Mesothelial cell of epicardium (in vitro differentiated cells): ENCODE measurements at regions not wholly inside any gene's neighbourhood (a gene's known extent, or its start where the extent isn't known, plus 50 kb on each side); places are given as distances from the start of the nearest gene placed in this dataset.
A peak's percentile ranks its signal among the peaks of the same experiment; 100 is the strongest.
"Not testable (repeated sequence)": the region's sequence is repeated elsewhere in the genome, so short reads cannot be mapped to it uniquely, and the experiment has no call there.

ENCODE experiments used
- DNase-seq, 2 experiments: peaks; one replicate each; pipeline ENCODE4 v3.0.0; 2021; ENCODE audit warnings: low spot score in 2 of 2; ENCODE audit not compliant: unreplicated experiment in 2 of 2
- H3K27ac Mint-ChIP-seq: 2 replicates; pipeline ENCODE4 v1.8.0; 2021; ENCODE audit warnings: mixed read lengths
- H3K27me3 Mint-ChIP-seq: 2 replicates; pipeline ENCODE4 v1.8.0; 2021; ENCODE audit warnings: low read depth, mixed read lengths
- H3K36me3 Mint-ChIP-seq: 2 replicates; pipeline ENCODE4 v1.8.0; 2021; ENCODE audit warnings: mixed read lengths
- H3K4me1 Mint-ChIP-seq: 2 replicates; pipeline ENCODE4 v1.8.0; 2021; ENCODE audit warnings: mixed read lengths
- H3K4me3 Mint-ChIP-seq: 2 replicates; pipeline ENCODE4 v1.8.0; 2021; ENCODE audit warnings: mild to moderate bottlenecking, moderate library complexity, mixed read lengths
- H3K9me3 Mint-ChIP-seq: 2 replicates; pipeline ENCODE4 v1.8.0; 2021; ENCODE audit warnings: mixed read lengths
- TF ChIP-seq, protein P1 (sequence below): fragments of 200-600 bp; sonication (generic); IDR thresholded peaks from one replicate; pipeline ENCODE4 v1.5.0; 2021; ENCODE audit warnings: antibody characterized with exemption; ENCODE audit not compliant: unreplicated experiment

DNA sequence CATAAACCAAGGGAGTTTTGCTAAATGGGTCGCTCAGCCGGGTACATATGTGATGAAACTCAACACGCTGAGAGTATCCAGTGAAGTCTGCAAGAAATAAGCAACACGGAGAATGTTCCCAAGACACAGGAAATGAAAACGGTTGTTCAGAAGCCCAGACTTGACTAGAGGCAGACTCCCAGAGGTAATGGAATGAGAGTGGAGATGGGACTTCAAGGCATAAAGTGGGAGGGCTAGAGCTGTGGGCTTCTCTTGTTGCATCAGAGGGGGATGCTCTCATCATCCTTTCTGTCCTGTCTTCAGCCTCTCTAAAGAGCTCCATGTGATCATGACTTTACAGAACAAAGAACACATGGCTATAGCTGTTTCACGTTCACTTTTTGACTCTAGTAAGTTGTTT lies 88.3 kb downstream of the BAMBI start:
- Mint-ChIP-seq H3K36me3 (no peaks in the 10 kb centered on the region), H3K27me3 (no peaks in the 10 kb centered on the region), H3K27ac (peak overlapping the region; percentile 18)

DNA sequence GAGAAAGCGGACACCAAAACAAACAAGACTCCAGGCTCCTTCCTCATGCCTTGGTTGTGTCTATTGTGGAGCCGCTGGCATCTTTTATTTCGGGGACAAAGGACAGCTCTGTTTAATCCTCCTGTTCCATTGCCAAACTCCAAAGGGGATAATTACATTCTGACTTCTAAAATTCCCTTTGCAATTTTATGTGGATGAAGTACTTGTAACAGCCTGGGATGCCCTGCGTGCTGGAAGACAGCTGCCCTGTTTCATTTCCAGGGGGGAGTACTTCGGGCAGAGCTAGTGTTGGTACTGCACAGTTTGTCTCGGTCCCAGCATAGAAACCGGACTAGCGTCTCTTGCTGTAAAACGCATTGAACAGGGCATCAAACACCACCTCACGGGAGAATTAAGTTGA lies 90.9 kb downstream of the BAMBI start:
- no peak for DNase-seq
- Mint-ChIP-seq H3K36me3 (no peaks in the 10 kb centered on the region), H3K4me3 (no peak overlapping the region), H3K27me3 (no peaks in the 10 kb centered on the region), H3K4me1 (peaks cover 23% of the 10 kb centered on the region), H3K27ac (peak overlapping the region; percentile 56), H3K9me3 (no peaks in the 10 kb centered on the region)
- TF ChIP-seq, protein P1, sequence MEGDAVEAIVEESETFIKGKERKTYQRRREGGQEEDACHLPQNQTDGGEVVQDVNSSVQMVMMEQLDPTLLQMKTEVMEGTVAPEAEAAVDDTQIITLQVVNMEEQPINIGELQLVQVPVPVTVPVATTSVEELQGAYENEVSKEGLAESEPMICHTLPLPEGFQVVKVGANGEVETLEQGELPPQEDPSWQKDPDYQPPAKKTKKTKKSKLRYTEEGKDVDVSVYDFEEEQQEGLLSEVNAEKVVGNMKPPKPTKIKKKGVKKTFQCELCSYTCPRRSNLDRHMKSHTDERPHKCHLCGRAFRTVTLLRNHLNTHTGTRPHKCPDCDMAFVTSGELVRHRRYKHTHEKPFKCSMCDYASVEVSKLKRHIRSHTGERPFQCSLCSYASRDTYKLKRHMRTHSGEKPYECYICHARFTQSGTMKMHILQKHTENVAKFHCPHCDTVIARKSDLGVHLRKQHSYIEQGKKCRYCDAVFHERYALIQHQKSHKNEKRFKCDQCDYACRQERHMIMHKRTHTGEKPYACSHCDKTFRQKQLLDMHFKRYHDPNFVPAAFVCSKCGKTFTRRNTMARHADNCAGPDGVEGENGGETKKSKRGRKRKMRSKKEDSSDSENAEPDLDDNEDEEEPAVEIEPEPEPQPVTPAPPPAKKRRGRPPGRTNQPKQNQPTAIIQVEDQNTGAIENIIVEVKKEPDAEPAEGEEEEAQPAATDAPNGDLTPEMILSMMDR = no peak

More for the DNA sequence above, 88.3 kb downstream of the BAMBI start:
- Mint-ChIP-seq H3K9me3 (no peaks in the 10 kb centered on the region), H3K4me1 (peaks cover 39% of the 10 kb centered on the region), H3K4me3 (no peak overlapping the region)
- no peak for DNase-seq
- TF ChIP-seq, protein P1 = no peak

DNA sequence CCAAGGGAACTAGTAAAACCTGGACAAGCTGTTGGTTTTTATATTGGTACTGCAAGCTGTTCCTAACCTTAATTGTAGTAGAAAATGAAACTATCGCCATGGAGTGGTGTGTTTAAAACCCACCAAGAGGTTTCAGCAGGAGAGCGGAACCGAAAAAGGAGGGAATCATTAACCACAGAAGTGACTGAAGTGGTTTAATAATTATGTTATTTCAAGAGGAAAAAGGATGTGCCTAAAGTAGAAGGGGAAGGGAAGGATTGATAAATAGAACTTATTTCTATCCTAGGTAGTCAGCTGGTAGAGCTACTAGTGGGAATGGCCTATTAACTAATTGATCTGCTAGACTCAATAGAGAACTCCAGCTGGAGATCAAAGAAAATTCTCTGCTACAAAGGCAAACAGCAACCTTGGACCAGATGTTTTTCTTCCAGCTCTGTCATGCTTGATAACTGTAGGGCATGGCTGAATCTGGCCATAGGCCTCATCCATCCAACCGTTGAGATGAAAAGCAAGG lies 91.8 kb downstream of the BAMBI start:
- peaks cover 17% of the 10 kb centered on the region for H3K4me1 Mint-ChIP-seq
- no peak overlapping the region for H3K4me3 Mint-ChIP-seq
- TF ChIP-seq, protein P1 = no peak
- no peaks in the 10 kb centered on the region for H3K36me3 Mint-ChIP-seq
- no peak for DNase-seq
- peak overlapping the region; percentile 77 for H3K27ac Mint-ChIP-seq
- H3K27me3 Mint-ChIP-seq = no peaks in the 10 kb centered on the region
- no peaks in the 10 kb centered on the region for H3K9me3 Mint-ChIP-seq

DNA sequence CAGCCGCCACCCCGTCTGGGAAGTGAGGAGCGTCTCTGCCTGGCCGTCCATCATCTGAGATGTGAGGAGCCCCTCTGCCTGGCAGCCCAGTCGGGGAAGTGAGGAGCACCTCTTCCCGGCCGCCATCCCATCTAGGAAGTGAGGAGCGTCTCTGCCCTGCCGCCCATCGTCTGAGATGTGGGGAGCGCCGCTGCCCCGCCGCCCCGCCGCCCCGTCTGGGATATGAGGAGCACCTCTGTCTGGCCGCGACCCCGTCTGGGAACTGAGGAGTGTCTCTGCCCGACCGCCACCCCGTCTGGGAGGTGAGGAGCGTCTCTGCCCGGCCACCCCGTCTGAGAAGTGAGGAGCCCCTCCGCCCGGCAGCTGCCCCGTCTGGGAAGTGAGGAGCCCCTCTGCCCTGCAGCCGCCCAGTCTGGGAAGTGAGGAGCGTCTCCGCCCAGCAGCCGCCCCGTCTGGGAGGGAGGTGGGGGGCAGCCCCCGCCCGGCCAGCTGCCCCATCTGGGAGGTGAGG lies 94.3 kb downstream of the BAMBI start:
- not testable (repeated sequence) for H3K27me3 Mint-ChIP-seq, H3K36me3 Mint-ChIP-seq, H3K4me3 Mint-ChIP-seq, DNase-seq, H3K27ac Mint-ChIP-seq, H3K9me3 Mint-ChIP-seq
- H3K4me1 Mint-ChIP-seq = peaks cover 19% of the 10 kb centered on the region

DNA sequence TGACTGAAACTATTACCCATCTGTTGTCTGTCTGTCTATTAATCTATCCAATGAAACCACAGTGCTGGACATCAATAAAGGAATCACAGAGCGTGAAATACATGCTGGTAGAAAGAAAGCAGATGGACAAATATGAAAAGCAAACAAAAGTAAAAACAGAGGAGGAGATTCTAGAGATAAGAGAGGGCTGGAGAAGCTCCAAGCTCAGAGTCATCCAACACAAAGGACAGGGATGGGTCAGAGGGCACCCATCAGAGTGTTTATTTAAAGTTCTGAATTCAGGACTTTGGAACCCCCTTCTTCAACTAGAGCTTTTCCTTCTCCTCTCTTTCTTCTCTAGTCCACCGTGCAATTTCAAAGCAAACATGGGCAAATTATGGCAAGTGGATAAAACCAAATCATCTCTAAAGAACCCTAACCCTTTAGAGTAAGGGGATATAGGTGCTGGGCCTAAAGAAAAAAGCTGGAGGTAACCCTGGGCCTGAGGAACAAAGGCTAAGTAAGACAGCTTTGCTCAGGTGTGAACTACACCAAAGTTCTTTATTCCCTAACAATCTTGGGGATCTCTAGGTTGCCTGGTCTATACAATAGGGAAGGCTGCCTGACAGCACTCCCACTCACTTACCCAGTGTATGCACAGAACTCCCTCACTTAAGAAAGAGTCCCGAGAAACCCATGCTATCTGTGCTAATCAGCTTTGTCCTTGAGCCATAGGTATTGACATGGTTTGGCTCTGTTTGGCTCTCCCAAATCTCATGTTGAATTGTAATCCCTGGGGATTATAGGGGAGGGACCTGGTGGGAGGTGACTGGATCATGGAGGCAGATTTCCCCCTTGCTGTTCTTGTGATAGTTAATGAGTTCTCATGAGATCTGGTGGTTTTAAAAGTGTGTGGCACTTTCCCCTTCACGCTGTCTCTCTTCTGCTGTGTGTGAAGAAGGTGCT lies 97.0 kb downstream of the BAMBI start:
- Mint-ChIP-seq H3K36me3 (no peaks in the 10 kb centered on the region), H3K9me3 (peaks cover 3% of the 10 kb centered on the region), H3K4me1 (peaks cover 31% of the 10 kb centered on the region), H3K27me3 (no peaks in the 10 kb centered on the region), H3K4me3 (no peak overlapping the region), H3K27ac (no peak overlapping the region)
- no peak for DNase-seq
- TF ChIP-seq, protein P1 = no peak

DNA sequence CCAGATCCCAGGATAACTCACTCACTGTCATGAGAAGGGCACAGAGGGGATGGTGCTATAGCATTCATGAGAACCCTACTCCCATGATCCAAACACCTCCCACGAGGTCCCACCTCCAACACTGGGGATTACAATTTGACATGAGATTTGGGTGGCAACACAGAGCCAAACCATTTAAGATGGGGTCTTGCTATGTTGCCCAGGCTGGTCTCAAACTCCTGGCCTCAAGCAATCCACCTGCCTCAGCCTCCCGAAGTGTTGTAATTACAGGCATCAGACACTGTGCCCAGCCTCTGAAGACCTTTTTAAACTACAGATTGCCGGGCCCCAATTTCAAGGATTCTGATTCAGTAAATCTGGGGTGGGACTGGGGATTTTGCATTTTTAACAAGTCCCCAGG lies 98.5 kb downstream of the BAMBI start:
- no peak overlapping the region for H3K27ac Mint-ChIP-seq
- H3K9me3 Mint-ChIP-seq = peaks cover 3% of the 10 kb centered on the region
- DNase-seq = no peak
- TF ChIP-seq, protein P1 = no peak
- H3K36me3 Mint-ChIP-seq = no peaks in the 10 kb centered on the region
- H3K4me1 Mint-ChIP-seq = peaks cover 29% of the 10 kb centered on the region
- no peak overlapping the region for H3K4me3 Mint-ChIP-seq
- no peaks in the 10 kb centered on the region for H3K27me3 Mint-ChIP-seq
